ENCODE measurements at regions not wholly inside any gene's neighbourhood (a gene's known extent, or its start where the extent isn't known, plus 50 kb on each side); places are given as distances from the start of the nearest gene placed in this dataset.

- no peaks in the 10 kb centered on the region for H3K36me3 ChIP-seq
- H3K4me1 ChIP-seq (ENCODE audit: insufficient read depth), result no peaks in the 10 kb centered on the region
- no peaks in the 10 kb centered on the region for H3K27me3 ChIP-seq
- TF ChIP-seq EP300 (IDR thresholded peaks at IDR 0.05) (no peak), POLR2A (IDR thresholded peaks at IDR 0.05) (no peak)
- H3K27ac ChIP-seq, result no peak overlapping the region
- intact Hi-C loops (cut with DNase I), result no loop called here
- no peak for DNase-seq
- no peak overlapping the region for H3K4me3 ChIP-seq
- WGBS, 3 donors, result 84 to 88% (median 84%) methylated on average over 3 of the region's 3 CpGs
- no peaks in the 10 kb centered on the region for H3K9me3 ChIP-seq
Measured at GRCh38 chr14:49480053-49480760, 106.0 kb downstream of the RPS29 start.

GRCh38 chr14:49479432-49479831, 106.7 kb downstream of the RPS29 start:
- H3K4me1 ChIP-seq (ENCODE audit: insufficient read depth), result no peaks in the 10 kb centered on the region
- H3K27me3 ChIP-seq, result no peaks in the 10 kb centered on the region
- no peak for DNase-seq
- WGBS, 3 donors, result 66 to 71% (median 70%) methylated on average over 5 of the region's 5 CpGs
- intact Hi-C loops (cut with DNase I), result no loop called here
- no peaks in the 10 kb centered on the region for H3K9me3 ChIP-seq
- H3K36me3 ChIP-seq, result no peaks in the 10 kb centered on the region
- no peak for TF ChIP-seq POLR2A (IDR thresholded peaks at IDR 0.05)
- TF ChIP-seq CTCF (IDR thresholded peaks at IDR 0.05), result no peak
- TF ChIP-seq EP300 (IDR thresholded peaks at IDR 0.05), result no peak
- H3K27ac ChIP-seq, result no peak overlapping the region
- H3K4me3 ChIP-seq, result no peak overlapping the region

GRCh38 chr14:49478784-49479183, 107.4 kb downstream of the RPS29 start:
- Histone ChIP-seq H3K27me3 (no peaks in the 10 kb centered on the region), H3K4me1 (ENCODE audit: insufficient read depth) (no peaks in the 10 kb centered on the region), H3K9me3 (no peaks in the 10 kb centered on the region), H3K4me3 (no peak overlapping the region), H3K27ac (no peak overlapping the region), H3K36me3 (no peaks in the 10 kb centered on the region)
- TF ChIP-seq CTCF (IDR thresholded peaks at IDR 0.05) (no peak), POLR2A (IDR thresholded peaks at IDR 0.05) (no peak), EP300 (IDR thresholded peaks at IDR 0.05) (no peak)
- WGBS, 3 donors, result 58 to 69% (median 64%) methylated on average over 3 of the region's 3 CpGs
- intact Hi-C loops (cut with DNase I), result no loop called here
- DNase-seq, result no peak

GRCh38 chr14:49467091-49467490, 119.1 kb downstream of the RPS29 start:
- no peak overlapping the region for H3K27ac ChIP-seq
- no peak overlapping the region for H3K4me3 ChIP-seq
- no peaks in the 10 kb centered on the region for H3K27me3 ChIP-seq
- intact Hi-C loops (cut with DNase I), result no loop called here
- no peaks in the 10 kb centered on the region for H3K4me1 ChIP-seq (ENCODE audit: insufficient read depth)
- DNase-seq, result no peak
- WGBS, 3 donors, result 87 to 93% (median 91%) methylated on average over 3 of the region's 3 CpGs
- no peaks in the 10 kb centered on the region for H3K36me3 ChIP-seq
- TF ChIP-seq CTCF (IDR thresholded peaks at IDR 0.05) (no peak), EP300 (IDR thresholded peaks at IDR 0.05) (no peak), POLR2A (IDR thresholded peaks at IDR 0.05) (no peak)
- no peaks in the 10 kb centered on the region for H3K9me3 ChIP-seq

GRCh38 chr14:49464885-49465284, 121.3 kb downstream of the RPS29 start:
- no peak for DNase-seq
- H3K27me3 ChIP-seq, result no peaks in the 10 kb centered on the region
- no peaks in the 10 kb centered on the region for H3K36me3 ChIP-seq
- no peaks in the 10 kb centered on the region for H3K9me3 ChIP-seq
- WGBS, 3 donors, result 95 to 100% (median 97%) methylated on average over 1 of the region's 1 CpG
- TF ChIP-seq EP300 (IDR thresholded peaks at IDR 0.05), result no peak
- no peak for TF ChIP-seq POLR2A (IDR thresholded peaks at IDR 0.05)
- no peak for TF ChIP-seq CTCF (IDR thresholded peaks at IDR 0.05)
- H3K4me3 ChIP-seq, result no peak overlapping the region
- no peak overlapping the region for H3K27ac ChIP-seq
- no peaks in the 10 kb centered on the region for H3K4me1 ChIP-seq (ENCODE audit: insufficient read depth)
- intact Hi-C loops (cut with DNase I), result no loop called here

Data from ovary (tissue), 7 donors.